PC-3 (cell line): ENCODE measurements at regions not wholly inside any gene's neighbourhood (a gene's known extent, or its start where the extent isn't known, plus 50 kb on each side); places are given as distances from the start of the nearest gene placed in this dataset.

Experiments
- ATAC-seq: fragments of 200-7000 bp; cut with Tn5 transposase; 2 replicates; pipeline ENCODE4 v1.9.1; 2020; ENCODE audit warnings: mild to moderate bottlenecking, moderate library complexity
- BruUV-seq: library from RNA; stranded (reverse); fragments of 400-500 nt; replicated peaks from 2 replicates; lab custom pipeline; 2021; lab: Mats Ljungman, UMichigan
- CTCF ChIA-PET: fragments of 300-600 bp; sonication (Branson Sonifier 250); formaldehyde crosslinking; loops from one replicate; lab custom pipeline; 2022; ENCODE audit warnings: antibody characterized with exemption; lab: Charles Lee
- POLR2A ChIA-PET: fragments of 300-600 bp; sonication (Branson Sonifier 250); formaldehyde crosslinking; loops from one replicate; lab custom pipeline; 2022; ENCODE audit warnings: antibody characterized with exemption; ENCODE audit not compliant: unreplicated experiment; lab: Charles Lee
- DNase-seq: peaks from one replicate; pipeline ENCODE4 v3.0.0-alpha.2; 2015
- H2AFZ ChIP-seq: fragments of 300-600 bp; sonication (generic); 2 replicates; pipeline ENCODE4 v1.6.0; 2016; ENCODE audit warnings: antibody characterized with exemption, low read length
- H3F3A ChIP-seq: fragments of 300-600 bp; sonication (generic); one replicate; pipeline ENCODE4 v1.6.0; 2017; ENCODE audit warnings: antibody characterized with exemption, low read length, control low read depth, mild to moderate bottlenecking; ENCODE audit not compliant: unreplicated experiment
- H3K27ac ChIP-seq: fragments of 300-600 bp; sonication (generic); 2 replicates; pipeline ENCODE4 v1.5.1; 2016; ENCODE audit warnings: mild to moderate bottlenecking, low read length
- H3K27me3 ChIP-seq: fragments of 300-600 bp; sonication (generic); 2 replicates; pipeline ENCODE4 v1.6.1; 2016; ENCODE audit warnings: low read length, mixed read lengths
- H3K36me3 ChIP-seq: fragments of 300-600 bp; sonication (generic); 2 replicates; pipeline ENCODE4 v1.6.1; 2016; ENCODE audit warnings: low read depth, mixed run types, low read length, mixed read lengths
- H3K4me1 ChIP-seq: fragments of 300-600 bp; sonication (generic); 2 replicates; pipeline ENCODE4 v1.5.1; 2016; ENCODE audit warnings: low read length; ENCODE audit not compliant: insufficient read depth
- H3K4me2 ChIP-seq: fragments of 300-600 bp; sonication (generic); 2 replicates; pipeline ENCODE4 v1.6.0; 2016; ENCODE audit warnings: low read length
- H3K4me3 ChIP-seq: fragments of 300-600 bp; sonication (generic); 2 replicates; pipeline ENCODE4 v1.5.1; 2016; ENCODE audit warnings: mild to moderate bottlenecking, low read length, mixed read lengths
- H3K79me2 ChIP-seq: fragments of 300-600 bp; sonication (generic); 2 replicates; pipeline ENCODE4 v1.6.1; 2017; ENCODE audit warnings: low read length, mixed read lengths
- H3K9ac ChIP-seq: fragments of 300-600 bp; sonication (generic); 2 replicates; pipeline ENCODE4 v1.6.0; 2016; ENCODE audit warnings: mild to moderate bottlenecking, low read length
- H3K9me2 ChIP-seq: fragments of 300-600 bp; sonication (generic); replicated peaks from 2 replicates; pipeline ENCODE4 v1.6.1; 2016; ENCODE audit warnings: mixed run types, low read length, mixed read lengths
- H3K9me3 ChIP-seq: fragments of 300-600 bp; sonication (generic); 2 replicates; pipeline ENCODE4 v1.6.1; 2016; ENCODE audit warnings: low read length, mixed read lengths
- H4K20me1 ChIP-seq: fragments of 300-600 bp; sonication (generic); 2 replicates; pipeline ENCODE4 v1.6.1; 2016; ENCODE audit warnings: low read length, mixed read lengths
- CTCF ChIP-seq: fragments of 300-600 bp; sonication (generic); conservative IDR thresholded peaks from 2 replicates; pipeline ENCODE4 v1.5.1; 2017; ENCODE audit warnings: antibody characterized with exemption, low read depth, mild to moderate bottlenecking, low read length
- EZH2 ChIP-seq: fragments of 300-600 bp; sonication (generic); IDR thresholded peaks from one replicate; pipeline ENCODE4 v1.6.1; 2017; ENCODE audit warnings: antibody characterized with exemption, mild to moderate bottlenecking, low read length; ENCODE audit not compliant: unreplicated experiment
- EZH2phosphoT487 ChIP-seq: fragments of 300-600 bp; sonication (generic); IDR thresholded peaks from 2 replicates; pipeline ENCODE4 v1.6.1; 2018; ENCODE audit warnings: mild to moderate bottlenecking, antibody characterized with exemption, low read length, borderline replicate concordance
- intact Hi-C: fragments of 100-400 bp; cut with micrococcal nuclease; formaldehyde crosslinking; loops from 2 replicates; pipeline ENCODE4 v1.9.0; 2023

- 0 out of 2 replicates have a peak, but pooled peaks cover 9% of the 10 kb centered on the region for H3K27me3 ChIP-seq
- intact Hi-C loops: no loop called here
- H3F3A ChIP-seq: no peaks in the 10 kb centered on the region
- CTCF ChIA-PET: no interaction called here
- no peak overlapping the region for H3K9ac ChIP-seq
- no peak for DNase-seq
- H3K9me3 ChIP-seq: no peaks in the 10 kb centered on the region
- H4K20me1 ChIP-seq: no peaks in the 10 kb centered on the region
- POLR2A ChIA-PET: no interaction called here
- BruUV-seq: no TSS peak
- H3K9me2 ChIP-seq: no peaks in the 10 kb centered on the region
- H3K79me2 ChIP-seq: no peaks in the 10 kb centered on the region
- ATAC-seq: no peak
- TF ChIP-seq CTCF (no peak), EZH2 (no peak)
- H3K4me2 ChIP-seq: no peak overlapping the region
- no peak overlapping the region for H3K4me3 ChIP-seq
- no peak overlapping the region for H2AFZ ChIP-seq
- no peak overlapping the region for H3K27ac ChIP-seq
- H3K4me1 ChIP-seq: no peaks in the 10 kb centered on the region
- no peaks in the 10 kb centered on the region for H3K36me3 ChIP-seq
Measured at GRCh38 chr9:2340046-2340760, 281.4 kb upstream of the VLDLR start.

- intact Hi-C loops: no loop called here
- BruUV-seq: no TSS peak
- no peaks in the 10 kb centered on the region for H3F3A ChIP-seq
Measured at GRCh38 chr9:2341126-2341525, 280.5 kb upstream of the VLDLR start.

More at GRCh38 chr9:2341126-2341525, 280.5 kb upstream of the VLDLR start:
- POLR2A ChIA-PET: no interaction called here
- CTCF ChIA-PET: no interaction called here
- Histone ChIP-seq H3K36me3 (no peaks in the 10 kb centered on the region), H3K27ac (no peak overlapping the region), H3K9me2 (no peaks in the 10 kb centered on the region), H3K79me2 (no peaks in the 10 kb centered on the region), H3K27me3 (0 out of 2 replicates have a peak, but pooled peaks cover 9% of the 10 kb centered on the region), H2AFZ (no peak overlapping the region), H3K4me3 (no peak overlapping the region), H3K4me1 (no peaks in the 10 kb centered on the region), H3K4me2 (no peak overlapping the region), H4K20me1 (no peaks in the 10 kb centered on the region), H3K9me3 (no peaks in the 10 kb centered on the region), H3K9ac (no peak overlapping the region)
- ATAC-seq (no peak), DNase-seq (no peak)
- TF ChIP-seq CTCF: no peak
- TF ChIP-seq EZH2phosphoT487: no peak
- no peak for TF ChIP-seq EZH2
